IMR-90 (cell line): ENCODE measurements at regions not wholly inside any gene's neighbourhood (a gene's known extent, or its start where the extent isn't known, plus 50 kb on each side); places are given as distances from the start of the nearest gene placed in this dataset.

Experiments used
- ATAC-seq: fragments of 200-7000 bp; cut with Tn5 transposase; 2 replicates; pipeline ENCODE4 v1.9.1; 2020; ENCODE audit warnings: low read depth, mild to moderate bottlenecking, moderate library complexity
- BruUV-seq: library from RNA; stranded (reverse); fragments of 400-500 nt; replicated peaks from 2 replicates; lab custom pipeline; 2021; lab: Mats Ljungman, UMichigan
- CTCF ChIA-PET: fragments of 300-600 bp; formaldehyde crosslinking; extraction: SDS; loops from one replicate; lab custom pipeline; 2021; ENCODE audit warnings: antibody characterized with exemption; lab: Yijun Ruan, JAX
- POLR2A ChIA-PET: fragments of 300-600 bp; sonication (Branson Sonifier 250); formaldehyde crosslinking; loops from one replicate; lab custom pipeline; 2022; ENCODE audit warnings: antibody characterized with exemption; ENCODE audit not compliant: unreplicated experiment; lab: Charles Lee
- DNase-seq: peaks from one replicate; pipeline ENCODE4 v3.0.0; 2013
- H2AFZ ChIP-seq: replicated peaks from 2 replicates; pipeline ENCODE3; 2013; ENCODE audit warnings: low read length, mild to moderate bottlenecking; ENCODE audit not compliant: poor library complexity
- H2AK5ac ChIP-seq: 2 replicates; pipeline ENCODE4 v1.6.1; 2013; ENCODE audit warnings: low read depth, low read length, inconsistent platforms
- H2AK9ac ChIP-seq: replicated peaks from 2 replicates; pipeline ENCODE3; 2013; ENCODE audit warnings: mild to moderate bottlenecking, low read depth, low read length, moderate library complexity; ENCODE audit not compliant: poor library complexity
- H2BK120ac ChIP-seq: 2 replicates; pipeline ENCODE4 v1.6.1; 2013; ENCODE audit warnings: low read depth, low read length, inconsistent platforms
- H2BK15ac ChIP-seq: 3 replicates; pipeline ENCODE4 v1.6.1; 2013; ENCODE audit warnings: low read depth, low read length, inconsistent platforms
- H2BK20ac ChIP-seq: 2 replicates; pipeline ENCODE4 v1.6.1; 2013; ENCODE audit warnings: low read depth, mild to moderate bottlenecking, inconsistent platforms, low read length, moderate library complexity
- H2BK5ac ChIP-seq: 2 replicates; pipeline ENCODE4 v1.6.1; 2013; ENCODE audit warnings: mild to moderate bottlenecking, low read depth, low read length, inconsistent platforms; ENCODE audit not compliant: poor library complexity, severe bottlenecking
- H3K14ac ChIP-seq: replicated peaks from 2 replicates; pipeline ENCODE4 v1.6.1; 2013; ENCODE audit warnings: low read depth, low read length, inconsistent platforms
- H3K18ac ChIP-seq: 2 replicates; pipeline ENCODE4 v1.6.1; 2013; ENCODE audit warnings: low read depth, low read length, control low read depth
- H3K23ac ChIP-seq: 2 replicates; pipeline ENCODE4 v1.6.1; 2013; ENCODE audit warnings: low read depth, low read length, inconsistent platforms
- H3K27ac ChIP-seq: 2 replicates; pipeline ENCODE4 v1.5.1; 2013; ENCODE audit warnings: mild to moderate bottlenecking, control low read depth, low read length; ENCODE audit not compliant: insufficient read depth
- H3K27me3 ChIP-seq: 2 replicates; pipeline ENCODE4 v1.6.1; 2013; ENCODE audit warnings: low read length; ENCODE audit not compliant: control insufficient read depth, insufficient read depth
- H3K36me3 ChIP-seq: 2 replicates; pipeline ENCODE4 v1.6.1; 2013; ENCODE audit warnings: low read length, mixed read lengths; ENCODE audit not compliant: control insufficient read depth, insufficient read depth
- H3K4ac ChIP-seq: 2 replicates; pipeline ENCODE4 v1.6.1; 2013; ENCODE audit warnings: low read depth, low read length, inconsistent platforms
- H3K4me1 ChIP-seq: 2 replicates; pipeline ENCODE4 v1.6.1; 2013; ENCODE audit warnings: low read length, mixed read lengths; ENCODE audit not compliant: control insufficient read depth, insufficient read depth
- H3K4me2 ChIP-seq: 2 replicates; pipeline ENCODE4 v1.6.1; 2013; ENCODE audit warnings: low read depth, mild to moderate bottlenecking, control low read depth, low read length, moderate library complexity
- H3K4me3 ChIP-seq: 2 replicates; pipeline ENCODE4 v1.5.1; 2013; ENCODE audit warnings: low read depth, mild to moderate bottlenecking, control low read depth, low read length, moderate library complexity; ENCODE audit not compliant: insufficient read depth
- H3K56ac ChIP-seq: 2 replicates; pipeline ENCODE4 v1.6.1; 2013; ENCODE audit warnings: low read length, inconsistent platforms; ENCODE audit not compliant: insufficient read depth; ENCODE audit errors: extremely low read depth
- H3K79me1 ChIP-seq, 2 experiments: 2 replicates each; pipeline ENCODE4 v1.6.1; 2013; ENCODE audit warnings: low read length in 2 of 2, inconsistent platforms in 1 of 2, low read depth in 1 of 2
- H3K9ac ChIP-seq: 2 replicates; pipeline ENCODE4 v1.6.1; 2013; ENCODE audit warnings: low read depth, low read length, control low read depth
- H3K9me1 ChIP-seq: 2 replicates; pipeline ENCODE4 v1.6.1; 2013; ENCODE audit warnings: low read length, inconsistent platforms; ENCODE audit not compliant: insufficient read depth
- H3K9me3 ChIP-seq: 2 replicates; pipeline ENCODE4 v1.6.1; 2013; ENCODE audit warnings: low read length; ENCODE audit not compliant: control insufficient read depth, insufficient read depth
- H4K20me1 ChIP-seq: 2 replicates; pipeline ENCODE4 v1.6.1; 2013; ENCODE audit warnings: low read length, inconsistent platforms; ENCODE audit not compliant: insufficient read depth
- H4K5ac ChIP-seq: 2 replicates; pipeline ENCODE4 v1.6.1; 2013; ENCODE audit warnings: mild to moderate bottlenecking, low read depth, low read length, control low read depth
- H4K8ac ChIP-seq, 2 experiments: 2 replicates each; pipeline ENCODE4 v1.6.1; 2013; ENCODE audit warnings: low read depth in 2 of 2, low read length in 2 of 2, control low read depth in 1 of 2, inconsistent platforms in 1 of 2
- H4K91ac ChIP-seq: 2 replicates; pipeline ENCODE4 v1.6.1; 2013; ENCODE audit warnings: low read depth, low read length, inconsistent platforms; ENCODE audit not compliant: insufficient read depth
- CEBPB ChIP-seq: IDR thresholded peaks from 2 replicates; pipeline ENCODE4 v1.6.1; 2012; ENCODE audit warnings: low read depth, low read length, improper control_type of control experiment
- ELK1 ChIP-seq: fragments of 150-350 bp; IDR thresholded peaks from 2 replicates; pipeline ENCODE4 v1.6.1; 2016; ENCODE audit warnings: low read depth, mild to moderate bottlenecking, low read length, moderate library complexity, borderline replicate concordance
- MAFK ChIP-seq: IDR thresholded peaks from 2 replicates; pipeline ENCODE4 v1.6.1; 2012; ENCODE audit warnings: low read depth, low read length, improper control_type of control experiment
- MXI1 ChIP-seq: IDR thresholded peaks from 2 replicates; pipeline ENCODE4 v1.6.1; 2012; ENCODE audit warnings: low read depth, mild to moderate bottlenecking, low read length, moderate library complexity, borderline replicate concordance
- NFE2L2 ChIP-seq: fragments of 150-350 bp; IDR thresholded peaks from 2 replicates; pipeline ENCODE4 v1.6.1; 2016; ENCODE audit warnings: low read depth, mild to moderate bottlenecking, low read length
- RAD21 ChIP-seq: IDR thresholded peaks from 2 replicates; pipeline ENCODE4 v1.6.1; 2012; ENCODE audit warnings: low read length, improper control_type of control experiment
- WGBS, 2 experiments: methylation state at CpG; one replicate each; pipeline versions ENCODE4 v1.1.5 to v1.1.7; 2013; ENCODE audit warnings: missing lambda C conversion rate in 2 of 2; ENCODE audit not compliant: insufficient read length in 1 of 2; ENCODE audit errors: extremely low coverage in 2 of 2; 5-methylcytosine and 5-hydroxymethylcytosine counted together
- dilution Hi-C: fragments of 300-500 bp; cut with HindIII; formaldehyde crosslinking; loops from one replicate; pipeline ENCODE4 v1.14.3; 2018; ENCODE audit warnings: low sequenced_read_pairs; ENCODE audit not compliant: unreplicated experiment
- in situ Hi-C: fragments of 300-500 bp; cut with MboI; formaldehyde crosslinking; loops from 3 replicates; pipeline ENCODE4 v1.14.3; 2019; ENCODE audit warnings: low sequenced_read_pairs, inconsistent platforms, mixed read lengths
- intact Hi-C: fragments of 100-400 bp; cut with micrococcal nuclease; formaldehyde crosslinking; loops from 2 replicates; pipeline ENCODE4 v1.10.0; 2022
- TF ChIP-seq, protein P1 (sequence below): conservative IDR thresholded peaks from 2 replicates; pipeline ENCODE4 v1.5.1; 2012; ENCODE audit warnings: mild to moderate bottlenecking, low read depth, low read length, improper control_type of control experiment

DNA sequence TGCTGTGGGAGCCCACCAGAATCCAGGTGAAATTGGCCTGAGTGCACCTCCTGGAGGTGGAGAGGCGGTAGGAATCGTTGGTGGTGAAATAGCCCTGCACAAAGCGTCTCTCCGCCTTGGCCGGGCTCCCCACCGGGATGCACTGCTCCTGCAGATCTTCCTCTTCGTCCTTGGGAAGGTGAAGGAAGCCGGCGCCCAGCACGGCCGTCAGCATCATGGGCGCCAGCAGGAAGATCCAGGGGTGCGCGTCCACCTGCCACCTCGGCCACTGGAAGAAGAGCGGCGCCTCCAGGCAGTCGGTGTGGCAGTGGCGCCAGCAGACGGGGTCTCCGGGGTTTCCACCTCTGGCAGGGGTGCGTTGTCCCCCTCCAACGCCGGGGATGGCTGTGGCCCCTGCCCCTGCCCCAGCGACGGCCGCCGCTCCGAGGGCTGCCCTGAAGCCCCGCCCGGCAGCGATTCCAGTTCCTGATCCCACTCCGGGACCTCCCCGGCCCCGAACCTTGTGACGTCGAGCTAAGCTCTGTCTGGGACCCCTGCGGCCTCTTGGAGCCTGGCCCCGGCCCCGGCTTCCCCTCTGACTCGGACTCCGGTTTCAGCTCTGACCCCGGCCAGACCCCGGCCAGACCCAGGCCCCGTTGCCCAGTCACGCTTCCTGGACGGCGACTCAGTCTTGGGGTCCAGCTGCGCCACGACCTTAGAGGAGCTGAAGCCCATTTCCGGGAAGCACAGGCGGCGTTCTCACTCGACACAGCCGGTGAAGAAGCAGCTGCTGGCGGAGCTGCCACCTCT is 91.9 kb downstream of the CD164 start:
- intact Hi-C loops (no loop called here), in situ Hi-C loops (no loop called here), dilution Hi-C loops (no loop called here)
- Histone ChIP-seq H3K79me1 (no peaks in the 10 kb centered on the region), H4K91ac (no peak overlapping the region), H2BK20ac (no peak overlapping the region), H2AFZ (no peak overlapping the region), H3K4ac (no peak overlapping the region), H3K9ac (no peak overlapping the region), H3K4me3 (no peak overlapping the region), H3K14ac (no peak overlapping the region), H3K23ac (no peak overlapping the region), H3K27ac (no peak overlapping the region), H3K56ac (no peak overlapping the region), H3K18ac (no peak overlapping the region), H3K9me3 (no peaks in the 10 kb centered on the region), H2BK15ac (no peak overlapping the region), H3K4me1 (no peaks in the 10 kb centered on the region), H2BK120ac (no peak overlapping the region), H3K27me3 (peaks cover 25% of the 10 kb centered on the region), H2BK5ac (no peak overlapping the region), H3K4me2 (no peak overlapping the region), H3K36me3 (no peaks in the 10 kb centered on the region), H2AK5ac (no peak overlapping the region), H4K20me1 (no peaks in the 10 kb centered on the region), H4K5ac (no peak overlapping the region), H3K9me1 (no peaks in the 10 kb centered on the region), H4K8ac (no peak overlapping the region), H2AK9ac (peak overlapping the region; percentile 39)
- ChIA-PET POLR2A (no interaction called here), CTCF (no interaction called here)
- ATAC-seq (no peak), DNase-seq (no peak)
- BruUV-seq, result no TSS peak
- TF ChIP-seq CEBPB (no peak), RAD21 (no peak), NFE2L2 (no peak), ELK1 (no peak), MAFK (no peak), MXI1 (no peak)
- TF ChIP-seq, protein P1, sequence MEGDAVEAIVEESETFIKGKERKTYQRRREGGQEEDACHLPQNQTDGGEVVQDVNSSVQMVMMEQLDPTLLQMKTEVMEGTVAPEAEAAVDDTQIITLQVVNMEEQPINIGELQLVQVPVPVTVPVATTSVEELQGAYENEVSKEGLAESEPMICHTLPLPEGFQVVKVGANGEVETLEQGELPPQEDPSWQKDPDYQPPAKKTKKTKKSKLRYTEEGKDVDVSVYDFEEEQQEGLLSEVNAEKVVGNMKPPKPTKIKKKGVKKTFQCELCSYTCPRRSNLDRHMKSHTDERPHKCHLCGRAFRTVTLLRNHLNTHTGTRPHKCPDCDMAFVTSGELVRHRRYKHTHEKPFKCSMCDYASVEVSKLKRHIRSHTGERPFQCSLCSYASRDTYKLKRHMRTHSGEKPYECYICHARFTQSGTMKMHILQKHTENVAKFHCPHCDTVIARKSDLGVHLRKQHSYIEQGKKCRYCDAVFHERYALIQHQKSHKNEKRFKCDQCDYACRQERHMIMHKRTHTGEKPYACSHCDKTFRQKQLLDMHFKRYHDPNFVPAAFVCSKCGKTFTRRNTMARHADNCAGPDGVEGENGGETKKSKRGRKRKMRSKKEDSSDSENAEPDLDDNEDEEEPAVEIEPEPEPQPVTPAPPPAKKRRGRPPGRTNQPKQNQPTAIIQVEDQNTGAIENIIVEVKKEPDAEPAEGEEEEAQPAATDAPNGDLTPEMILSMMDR, result no peak
- WGBS, 2 experiments, result 70% methylated on average over 35 of the region's 56 CpGs; no CpG with 5 or more reads in 1 of the 2 experiments
